H1 (cell line): ENCODE measurements at regions not wholly inside any gene's neighbourhood (a gene's known extent, or its start where the extent isn't known, plus 50 kb on each side); places are given as distances from the start of the nearest gene placed in this dataset.

Source experiments
- CTCF ChIA-PET: fragments of 300-600 bp; sonication (Branson Sonifier 250); formaldehyde crosslinking; loops from one replicate; lab custom pipeline; 2021; ENCODE audit not compliant: partially characterized antibody; lab: Charles Lee
- POLR2A ChIA-PET: fragments of 300-600 bp; sonication (Branson Sonifier 250); formaldehyde crosslinking; loops from one replicate; lab custom pipeline; 2021; ENCODE audit warnings: inconsistent platforms; ENCODE audit not compliant: partially characterized antibody; lab: Charles Lee
- DNase-seq, 2 experiments: peaks; one replicate each; pipeline versions ENCODE4 v3.0.0 to v3.0.0-alpha.2; 2010 to 2022; ENCODE audit warnings: low spot score in 2 of 2, low read depth in 1 of 2, mixed read lengths in 1 of 2
- FAIRE-seq: peaks from 2 replicates; lab custom pipeline; 2011; peaks lifted over from hg19 to GRCh38; lab: Jason Lieb, UNC
- H2AFZ ChIP-seq: 2 replicates; pipeline ENCODE4 v1.8.1; 2012; ENCODE audit warnings: low read length, inconsistent platforms
- H2AK5ac ChIP-seq: 2 replicates; pipeline ENCODE4 v1.6.1; 2013; ENCODE audit warnings: low read depth, low read length
- H2BK120ac ChIP-seq: replicated peaks from 2 replicates; pipeline ENCODE3; 2013; ENCODE audit warnings: low read depth, low read length, inconsistent platforms
- H2BK12ac ChIP-seq: 2 replicates; pipeline ENCODE4 v1.6.1; 2013; ENCODE audit warnings: low read depth, low read length
- H2BK15ac ChIP-seq: 2 replicates; pipeline ENCODE4 v1.6.1; 2013; ENCODE audit warnings: low read length
- H2BK20ac ChIP-seq: 2 replicates; pipeline ENCODE4 v1.6.1; 2013; ENCODE audit warnings: low read length
- H2BK5ac ChIP-seq: 2 replicates; pipeline ENCODE4 v1.6.1; 2013; ENCODE audit warnings: low read depth, low read length
- H3K14ac ChIP-seq: 2 replicates; pipeline ENCODE4 v1.6.1; 2013; ENCODE audit warnings: inconsistent platforms; ENCODE audit not compliant: insufficient read length
- H3K18ac ChIP-seq: 2 replicates; pipeline ENCODE4 v1.6.1; 2013; ENCODE audit warnings: low read length; ENCODE audit errors: extremely low read depth
- H3K23ac ChIP-seq: 2 replicates; pipeline ENCODE4 v1.6.1; 2013; ENCODE audit warnings: inconsistent platforms; ENCODE audit not compliant: insufficient read length
- H3K23me2 ChIP-seq: 2 replicates; pipeline ENCODE4 v1.6.1; 2013; ENCODE audit warnings: low read depth, low read length
- H3K27ac ChIP-seq: 2 replicates; pipeline ENCODE4 v1.6.1; 2011; ENCODE audit warnings: low read depth, low read length, inconsistent platforms
- H3K27me3 ChIP-seq, 4 experiments: replicated peaks in 1 of 4; 1 replicate in 1 of 4; 2 replicates in 3 of 4; pipeline versions ENCODE4 v1.6.1 to v1.8.1; 2011 to 2013; ENCODE audit warnings: low read length in 3 of 4, mild to moderate bottlenecking in 3 of 4, inconsistent platforms in 2 of 4, mixed read lengths in 2 of 4, moderate library complexity in 1 of 4; ENCODE audit not compliant: control insufficient read depth in 3 of 4, insufficient read depth in 3 of 4; ENCODE audit errors: extremely low read depth in 1 of 4
- H3K36me3 ChIP-seq, 4 experiments: 2 replicates each; pipeline versions ENCODE4 v1.6.1 to v1.8.1; 2011 to 2013; ENCODE audit warnings: mild to moderate bottlenecking in 4 of 4, low read length in 3 of 4, moderate library complexity in 2 of 4, control low read depth in 1 of 4, inconsistent platforms in 1 of 4; ENCODE audit not compliant: insufficient read depth in 4 of 4, control insufficient read depth in 2 of 4
- H3K4ac ChIP-seq: replicated peaks from 2 replicates; pipeline ENCODE3; 2013; ENCODE audit warnings: low read length, low read depth, mixed read lengths, inconsistent platforms; ENCODE audit not compliant: insufficient read length
- H3K4me1 ChIP-seq, 4 experiments: replicated peaks in 1 of 4; 1 replicate in 1 of 4; 2 replicates in 3 of 4; pipeline versions ENCODE4 v1.6.1 to v1.8.1; 2011 to 2013; ENCODE audit warnings: low read length in 3 of 4, inconsistent platforms in 2 of 4, mixed read lengths in 1 of 4; ENCODE audit not compliant: insufficient read depth in 4 of 4, control insufficient read depth in 3 of 4
- H3K4me2 ChIP-seq, 2 experiments: 2 replicates each; pipeline versions ENCODE4 v1.6.1 to v1.8.1; 2011 to 2013; ENCODE audit warnings: low read depth in 2 of 2, low read length in 2 of 2, control low read depth in 1 of 2, inconsistent platforms in 1 of 2, mild to moderate bottlenecking in 1 of 2; ENCODE audit not compliant: insufficient read depth in 1 of 2
- H3K4me3 ChIP-seq, 4 experiments: fragments of 200-600, 300-600 bp in 1 of 4; sonication (generic), shearing (Covaris generic), sonication (Bioruptor Twin) in 1 of 4; 2 replicates each; pipeline versions ENCODE4 v1.5.1 to v1.8.1; 2011 to 2016; ENCODE audit warnings: low read length in 4 of 4, low read depth in 3 of 4, control low read depth in 2 of 4, inconsistent platforms in 2 of 4, mild to moderate bottlenecking in 2 of 4, mixed read lengths in 1 of 4, moderate library complexity in 1 of 4; ENCODE audit not compliant: insufficient read depth in 2 of 4; ENCODE audit errors: extremely low read depth in 1 of 4
- H3K56ac ChIP-seq: replicated peaks from 2 replicates; pipeline ENCODE3; 2013; ENCODE audit warnings: low read depth, mild to moderate bottlenecking, mixed read lengths, low read length, inconsistent platforms; ENCODE audit not compliant: insufficient read length
- H3K79me1 ChIP-seq: 2 replicates; pipeline ENCODE4 v1.6.1; 2013; ENCODE audit warnings: low read depth, low read length, control low read depth
- H3K79me2 ChIP-seq, 2 experiments: 2 replicates each; pipeline versions ENCODE4 v1.6.1 to v1.8.1; 2012 to 2013; ENCODE audit warnings: low read length in 2 of 2, mild to moderate bottlenecking in 2 of 2, inconsistent platforms in 1 of 2; ENCODE audit not compliant: insufficient read depth in 2 of 2, control insufficient read depth in 1 of 2
- H3K9ac ChIP-seq, 4 experiments: replicated peaks in 1 of 4; 1 replicate in 1 of 4; 2 replicates in 3 of 4; pipeline versions ENCODE4 v1.6.1 to v1.8.1; 2011 to 2013; ENCODE audit warnings: low read depth in 3 of 4, low read length in 3 of 4, control low read depth in 2 of 4, mild to moderate bottlenecking in 2 of 4, moderate library complexity in 2 of 4, inconsistent platforms in 1 of 4; ENCODE audit errors: extremely low read depth in 1 of 4
- H3K9me3 ChIP-seq, 2 experiments: 2 replicates each; pipeline versions ENCODE4 v1.6.1 to v1.8.1; 2012 to 2013; ENCODE audit warnings: mild to moderate bottlenecking in 2 of 2, moderate library complexity in 2 of 2, control low read depth in 1 of 2, inconsistent platforms in 1 of 2, low read depth in 1 of 2, low read length in 1 of 2, mixed read lengths in 1 of 2; ENCODE audit not compliant: insufficient read depth in 2 of 2
- H4K20me1 ChIP-seq, 2 experiments: replicated peaks in 1 of 2; 2 replicates each; pipeline versions ENCODE3 to v1.8.1; 2011 to 2013; ENCODE audit warnings: inconsistent platforms in 2 of 2, low read length in 2 of 2, mild to moderate bottlenecking in 1 of 2; ENCODE audit not compliant: insufficient read depth in 2 of 2, control insufficient read depth in 1 of 2
- H4K5ac ChIP-seq: 2 replicates; pipeline ENCODE4 v1.6.1; 2013; ENCODE audit warnings: low read length, low read depth, mixed read lengths, inconsistent platforms; ENCODE audit not compliant: insufficient read length
- H4K8ac ChIP-seq: 2 replicates; pipeline ENCODE4 v1.8.0; 2013; ENCODE audit warnings: mild to moderate bottlenecking, moderate library complexity, low read length, inconsistent platforms; ENCODE audit not compliant: insufficient read depth; ENCODE audit errors: extremely low read depth
- H4K91ac ChIP-seq: replicated peaks from 2 replicates; pipeline ENCODE3; 2013; ENCODE audit warnings: low read length, mixed read lengths, inconsistent platforms; ENCODE audit not compliant: insufficient read length
- CTBP2 ChIP-seq: IDR thresholded peaks from 2 replicates; pipeline ENCODE4 v1.7.0; 2011; ENCODE audit warnings: borderline replicate concordance, mild to moderate bottlenecking, moderate library complexity, mixed read lengths, low read length; ENCODE audit not compliant: insufficient read depth, insufficient read length
- KDM4A ChIP-seq: IDR thresholded peaks from one replicate; pipeline ENCODE4 v1.7.1; 2012; ENCODE audit warnings: low read depth, mild to moderate bottlenecking, moderate library complexity, low read length, inconsistent platforms; ENCODE audit not compliant: severe bottlenecking
- NRF1 ChIP-seq: IDR thresholded peaks from 2 replicates; pipeline ENCODE4 v1.6.1; 2011; ENCODE audit warnings: mild to moderate bottlenecking, low read depth, low read length, improper control_type of control experiment
- WGBS, 2 experiments: shearing (Covaris generic) in 1 of 2; methylation state at CpG; one replicate each; pipeline versions ENCODE4 v1.1.6 to v1.1.7; 2013 to 2015; ENCODE audit warnings: low lambda C conversion rate in 2 of 2, mixed read lengths in 2 of 2, inconsistent platforms in 1 of 2, low coverage in 1 of 2, missing lambda C conversion rate in 1 of 2; ENCODE audit not compliant: insufficient replicate concordance in 2 of 2, insufficient coverage in 1 of 2, insufficient read length in 1 of 2; ENCODE audit errors: extremely low coverage in 1 of 2, missing lambda C conversion rate in 1 of 2; 5-methylcytosine and 5-hydroxymethylcytosine counted together

DNA sequence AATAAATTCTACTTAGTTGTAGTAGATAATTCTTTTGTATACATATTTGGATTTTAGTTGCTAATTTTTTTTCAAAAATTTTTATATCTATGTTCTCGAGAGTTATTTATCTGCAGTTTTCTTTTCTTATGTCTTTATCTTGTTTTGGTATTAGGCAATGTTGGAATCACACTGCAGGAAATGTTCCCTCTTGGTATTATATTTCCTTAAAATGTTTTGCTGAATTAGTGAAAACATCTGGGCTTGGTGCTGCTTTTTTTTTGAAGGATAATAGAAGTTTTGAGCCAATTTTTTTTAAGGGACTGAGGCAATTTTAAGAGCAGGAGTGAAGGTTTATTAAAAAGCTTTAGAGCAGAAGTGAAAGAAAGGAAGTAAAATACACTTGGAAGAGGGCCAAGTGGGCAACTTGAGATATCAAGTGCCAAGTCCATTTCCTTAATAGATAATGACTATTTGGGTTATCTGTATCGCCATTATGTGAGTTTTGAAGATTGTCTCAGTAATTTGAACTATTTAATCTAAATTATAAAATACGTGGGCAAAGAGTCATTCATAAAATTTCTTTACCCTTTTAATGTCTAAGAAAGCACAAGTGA, 1390.1 kb upstream of the CDH8 start:
- H3K27ac ChIP-seq: no peak overlapping the region
- H3K18ac ChIP-seq: no peak overlapping the region
- H3K9me3 ChIP-seq: no peaks in the 10 kb centered on the region
- no peak overlapping the region for H3K14ac ChIP-seq
- H3K23ac ChIP-seq: no peak overlapping the region
- FAIRE-seq (no peak), DNase-seq (no peak)
- H2BK15ac ChIP-seq: no peak overlapping the region
- no peak overlapping the region for H3K4me2 ChIP-seq
- H2BK20ac ChIP-seq: no peak overlapping the region
- H3K27me3 ChIP-seq: no peaks in the 10 kb centered on the region
- TF ChIP-seq CTBP2: no peak
- no peak for TF ChIP-seq NRF1
- no peak for TF ChIP-seq KDM4A
- H4K20me1 ChIP-seq: no peaks in the 10 kb centered on the region
- H3K36me3 ChIP-seq: no peaks in the 10 kb centered on the region
- H4K91ac ChIP-seq: no peak overlapping the region
- H3K79me1 ChIP-seq: no peaks in the 10 kb centered on the region
- ChIA-PET CTCF (no interaction called here), POLR2A (no interaction called here)
- no peak overlapping the region for H2AK5ac ChIP-seq
- no peak overlapping the region for H2AFZ ChIP-seq
- H2BK120ac ChIP-seq: no peak overlapping the region
- H3K4me1 ChIP-seq: no peaks in the 10 kb centered on the region
- H3K79me2 ChIP-seq: no peaks in the 10 kb centered on the region
- H3K4me3 ChIP-seq: no peak overlapping the region
- no peaks in the 10 kb centered on the region for H3K23me2 ChIP-seq
- WGBS, 2 experiments: 79% methylated on average over 3 of the region's 3 CpGs; no CpG with 5 or more reads in 1 of the 2 experiments
- no peak overlapping the region for H3K9ac ChIP-seq
- H4K5ac ChIP-seq: no peak overlapping the region
- H2BK12ac ChIP-seq: no peak overlapping the region
- H2BK5ac ChIP-seq: no peak overlapping the region
- H4K8ac ChIP-seq: no peak overlapping the region
- H3K56ac ChIP-seq: no peak overlapping the region
- no peak overlapping the region for H3K4ac ChIP-seq
